IPS-20b (cell line): ENCODE measurements at regions not wholly inside any gene's neighbourhood (a gene's known extent, or its start where the extent isn't known, plus 50 kb on each side); places are given as distances from the start of the nearest gene placed in this dataset.
"Not testable (repeated sequence)": the region's sequence is repeated elsewhere in the genome, so short reads cannot be mapped to it uniquely, and the experiment has no call there.

Experiments used
- H3K27ac ChIP-seq: one replicate; pipeline ENCODE4 v1.5.1; 2013; ENCODE audit warnings: low read length
- H3K27me3 ChIP-seq: 2 replicates; pipeline ENCODE4 v1.6.1; 2013; ENCODE audit warnings: mild to moderate bottlenecking, low read length, inconsistent platforms; ENCODE audit not compliant: insufficient read depth
- H3K36me3 ChIP-seq: 2 replicates; pipeline ENCODE4 v1.6.1; 2013; ENCODE audit warnings: low read depth, mild to moderate bottlenecking, inconsistent platforms, low read length, moderate library complexity; ENCODE audit not compliant: insufficient read depth
- H3K4me1 ChIP-seq: 2 replicates; pipeline ENCODE4 v1.6.1; 2013; ENCODE audit warnings: mild to moderate bottlenecking, control low read depth, inconsistent platforms, low read length, moderate library complexity; ENCODE audit not compliant: insufficient read depth
- H3K4me3 ChIP-seq: 2 replicates; pipeline ENCODE4 v1.5.1; 2013; ENCODE audit warnings: mild to moderate bottlenecking, low read length, inconsistent platforms
- H3K9ac ChIP-seq: 2 replicates; pipeline ENCODE4 v1.6.1; 2013; ENCODE audit warnings: low read depth, mild to moderate bottlenecking, inconsistent platforms, low read length, moderate library complexity
- H3K9me3 ChIP-seq: 2 replicates; pipeline ENCODE4 v1.6.1; 2013; ENCODE audit warnings: mild to moderate bottlenecking, low read depth, low read length, inconsistent platforms; ENCODE audit not compliant: insufficient read depth

DNA sequence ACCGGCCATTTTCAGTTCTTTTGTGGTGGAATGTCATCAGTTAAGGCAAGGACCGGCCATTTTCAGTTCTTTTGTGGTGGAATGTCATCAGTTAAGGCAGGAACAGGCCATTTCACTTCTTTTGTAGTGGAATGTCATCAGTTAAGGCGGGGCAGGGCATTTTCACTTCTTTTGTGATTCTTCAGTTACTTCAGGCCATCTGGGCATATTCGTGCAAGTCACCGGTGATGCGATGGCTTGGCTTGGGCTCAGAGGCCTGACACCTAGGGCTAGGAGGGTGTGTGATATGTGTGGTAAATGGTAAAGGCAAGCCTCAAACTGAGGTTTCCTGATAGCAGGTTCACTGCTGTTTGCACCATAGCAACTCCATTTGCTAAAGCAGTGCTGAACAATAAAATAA lies 293.2 kb upstream of the SEMA6A start:
- H3K9ac ChIP-seq, H3K27me3 ChIP-seq, H3K36me3 ChIP-seq, H3K4me3 ChIP-seq, H3K27ac ChIP-seq, H3K9me3 ChIP-seq: not testable (repeated sequence)
- H3K4me1 ChIP-seq: peaks cover 34% of the 10 kb centered on the region

GRCh38 chr5:116865651-116866050 lies 291.0 kb upstream of the SEMA6A start:
- no peaks in the 10 kb centered on the region for H3K36me3 ChIP-seq
- H3K27ac ChIP-seq: no peak overlapping the region

GRCh38 chr5:116864838-116865190 lies 290.2 kb upstream of the SEMA6A start:
- Histone ChIP-seq H3K9me3 (no peaks in the 10 kb centered on the region), H3K27me3 (no peaks in the 10 kb centered on the region), H3K4me3 (peak overlapping the region; percentile 4; the same call in 1 of the 2 replicates), H3K27ac (peak overlapping the region; percentile 50), H3K4me1 (peaks cover 37% of the 10 kb centered on the region), H3K36me3 (no peaks in the 10 kb centered on the region), H3K9ac (peak overlapping the region; percentile 63)

More at GRCh38 chr5:116865651-116866050, 291.0 kb upstream of the SEMA6A start:
- Histone ChIP-seq H3K27me3 (no peaks in the 10 kb centered on the region), H3K9me3 (no peaks in the 10 kb centered on the region), H3K4me3 (peak overlapping the region; percentile 4; the same call in 1 of the 2 replicates), H3K4me1 (peaks cover 37% of the 10 kb centered on the region), H3K9ac (peak overlapping the region; percentile 63)

DNA sequence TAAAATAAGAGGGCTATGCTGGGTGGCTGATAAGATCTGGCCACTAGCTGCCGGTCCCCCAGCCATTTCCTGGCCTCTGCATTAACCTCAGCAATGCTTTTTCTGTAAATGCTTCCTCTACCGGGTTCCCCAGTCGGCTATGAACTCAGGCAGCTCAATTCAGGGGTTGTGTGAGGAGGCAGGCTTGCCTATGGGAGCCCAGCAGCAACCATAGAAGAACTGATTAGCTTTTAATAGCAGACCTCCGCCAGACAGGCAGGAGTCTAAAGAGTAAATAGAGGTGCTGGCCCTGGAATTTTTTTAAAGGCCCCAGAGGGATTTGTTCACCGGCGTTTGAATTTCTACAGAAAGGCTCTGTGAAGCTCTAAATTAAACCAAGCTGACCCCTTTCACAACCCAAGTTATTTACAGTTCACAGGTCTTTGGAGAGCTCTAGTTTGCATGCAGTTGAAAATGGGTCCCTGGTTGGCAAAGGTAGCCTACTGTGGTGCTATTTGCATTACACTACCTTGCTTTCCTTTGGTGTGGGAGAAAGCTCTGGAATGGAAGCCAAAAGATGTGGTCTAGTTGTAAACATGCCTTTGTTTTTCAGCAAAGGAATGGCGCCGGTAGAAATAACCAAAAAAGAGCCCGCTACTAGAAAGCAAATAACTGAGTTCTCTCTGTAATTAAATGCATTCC lies 289.7 kb upstream of the SEMA6A start:
- no peaks in the 10 kb centered on the region for H3K9me3 ChIP-seq
- peaks cover 37% of the 10 kb centered on the region for H3K4me1 ChIP-seq
- peak overlapping the region; percentile 23; the same call in 1 of the 2 replicates for H3K4me3 ChIP-seq
- peak overlapping the region; percentile 70 for H3K27ac ChIP-seq
- H3K9ac ChIP-seq: peak overlapping the region; percentile 73
- no peaks in the 10 kb centered on the region for H3K36me3 ChIP-seq
- no peaks in the 10 kb centered on the region for H3K27me3 ChIP-seq

DNA sequence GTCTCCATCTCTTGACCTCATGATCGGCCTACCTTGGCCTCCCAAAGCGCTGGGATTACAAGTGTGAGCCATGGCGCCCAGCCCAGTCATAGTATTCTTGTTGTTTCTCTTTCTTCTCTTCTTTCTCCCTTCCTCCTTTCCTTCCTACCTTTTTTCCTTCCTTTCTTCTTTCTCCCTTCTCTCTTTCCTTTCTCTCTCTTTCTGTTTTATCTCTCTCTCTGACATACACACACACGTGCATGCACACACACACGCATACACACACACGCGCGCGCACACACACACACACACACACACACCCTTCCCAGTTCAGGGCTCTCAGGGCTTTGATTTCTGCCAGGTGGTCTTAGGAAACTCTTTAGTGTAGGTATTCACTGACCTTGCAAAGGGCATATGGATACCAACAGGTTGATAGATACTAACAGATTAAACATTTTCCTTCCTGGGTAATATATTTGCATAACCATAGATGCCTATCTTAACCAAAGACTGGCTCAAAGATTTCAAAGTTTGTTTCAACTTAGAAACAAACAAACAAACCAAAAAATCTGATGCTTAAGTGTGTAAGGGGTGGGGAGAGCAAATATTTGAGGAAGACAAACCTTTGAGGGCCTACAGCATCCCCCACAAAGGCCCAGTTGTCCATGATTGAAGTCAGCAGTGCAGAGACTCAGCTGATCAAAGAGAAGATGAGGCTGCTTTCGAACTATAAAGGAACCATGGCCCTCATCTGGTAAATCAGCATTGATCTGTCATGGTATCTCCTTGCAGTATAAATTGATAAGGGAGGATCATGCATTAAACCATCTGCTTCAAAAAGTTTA lies 288.2 kb upstream of the SEMA6A start:
- Histone ChIP-seq H3K36me3 (no peaks in the 10 kb centered on the region), H3K9ac (peak overlapping the region; percentile 73; the same call in 1 of the 2 replicates), H3K9me3 (no peaks in the 10 kb centered on the region), H3K27ac (peak overlapping the region; percentile 70), H3K4me3 (peak overlapping the region; percentile 23; the same call in 1 of the 2 replicates), H3K4me1 (peaks cover 40% of the 10 kb centered on the region), H3K27me3 (no peaks in the 10 kb centered on the region)

DNA sequence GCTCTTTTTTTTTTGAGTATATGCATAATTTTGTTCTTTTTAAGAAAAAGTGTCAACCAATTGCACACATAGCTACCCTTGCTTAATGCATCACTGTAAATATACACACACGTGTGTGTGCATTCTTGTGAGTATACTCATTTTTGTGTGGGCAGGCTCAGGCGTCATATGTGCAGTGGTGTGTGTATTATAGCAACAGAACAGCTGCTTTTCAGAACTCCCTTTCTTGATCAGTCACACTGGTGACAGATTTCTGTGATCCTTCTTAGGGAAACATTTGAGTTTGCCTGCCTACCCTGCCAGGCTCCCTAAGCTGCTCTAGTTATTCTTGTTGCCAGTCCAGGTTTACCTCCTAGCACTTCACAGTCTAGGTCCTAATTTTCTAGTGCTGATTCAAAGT lies 287.0 kb upstream of the SEMA6A start:
- Histone ChIP-seq H3K27ac (no peak overlapping the region), H3K36me3 (no peaks in the 10 kb centered on the region), H3K4me1 (peaks cover 44% of the 10 kb centered on the region), H3K9ac (no peak overlapping the region), H3K27me3 (no peaks in the 10 kb centered on the region), H3K9me3 (no peaks in the 10 kb centered on the region), H3K4me3 (no peak overlapping the region)

GRCh38 chr5:116861097-116861496 lies 286.5 kb upstream of the SEMA6A start:
- Histone ChIP-seq H3K27me3 (no peaks in the 10 kb centered on the region), H3K4me3 (no peak overlapping the region), H3K4me1 (peaks cover 44% of the 10 kb centered on the region), H3K9me3 (no peaks in the 10 kb centered on the region), H3K9ac (no peak overlapping the region), H3K36me3 (no peaks in the 10 kb centered on the region), H3K27ac (no peak overlapping the region)

GRCh38 chr5:116859666-116860320 lies 285.2 kb upstream of the SEMA6A start:
- H3K27ac ChIP-seq: no peak overlapping the region
- H3K9ac ChIP-seq: no peak overlapping the region
- H3K27me3 ChIP-seq: no peaks in the 10 kb centered on the region
- peaks cover 37% of the 10 kb centered on the region for H3K4me1 ChIP-seq
- no peak overlapping the region for H3K4me3 ChIP-seq
- no peaks in the 10 kb centered on the region for H3K9me3 ChIP-seq
- no peaks in the 10 kb centered on the region for H3K36me3 ChIP-seq

GRCh38 chr5:116858705-116859333 lies 284.2 kb upstream of the SEMA6A start:
- H3K9me3 ChIP-seq: no peaks in the 10 kb centered on the region
- no peak overlapping the region for H3K9ac ChIP-seq
- H3K4me3 ChIP-seq: no peak overlapping the region
- H3K27ac ChIP-seq: no peak overlapping the region
- H3K4me1 ChIP-seq: peaks cover 36% of the 10 kb centered on the region
- no peaks in the 10 kb centered on the region for H3K27me3 ChIP-seq
- H3K36me3 ChIP-seq: no peaks in the 10 kb centered on the region

- H3K27ac ChIP-seq, H3K27me3 ChIP-seq, H3K36me3 ChIP-seq, H3K9ac ChIP-seq, H3K9me3 ChIP-seq, H3K4me3 ChIP-seq: not testable (repeated sequence)
- peaks cover 28% of the 10 kb centered on the region; the same call in 1 of the 2 replicates for H3K4me1 ChIP-seq
These were observed 283.4 kb upstream of the SEMA6A start for GRCh38 chr5:116858020-116858419.

DNA sequence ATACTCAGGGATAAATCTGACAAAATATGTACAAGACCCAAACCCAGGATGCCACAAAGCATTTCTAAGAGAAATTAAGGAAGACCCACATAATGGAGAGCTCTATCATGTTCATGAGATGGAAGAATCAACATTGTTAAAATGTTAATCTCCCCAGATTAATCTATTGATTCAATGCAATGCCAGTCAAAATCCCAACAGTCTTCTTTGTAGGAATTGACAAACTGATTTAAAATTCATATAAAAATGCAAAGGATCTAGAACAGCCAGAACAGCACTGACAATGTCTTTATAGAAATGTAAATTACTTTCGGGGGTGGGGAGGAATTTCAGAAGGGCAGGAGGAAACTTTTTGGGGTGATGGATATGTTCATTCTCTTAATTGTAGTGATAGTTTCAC lies 281.6 kb upstream of the SEMA6A start:
- Histone ChIP-seq H3K27me3 (no peaks in the 10 kb centered on the region), H3K4me1 (peaks cover 24% of the 10 kb centered on the region; the same call in 1 of the 2 replicates), H3K4me3 (no peak overlapping the region), H3K36me3 (no peaks in the 10 kb centered on the region), H3K27ac (no peak overlapping the region), H3K9me3 (no peaks in the 10 kb centered on the region), H3K9ac (no peak overlapping the region)
